A673 (cell line): ENCODE measurements at regions not wholly inside any gene's neighbourhood (a gene's known extent, or its start where the extent isn't known, plus 50 kb on each side); places are given as distances from the start of the nearest gene placed in this dataset.

Experiments
- BruUV-seq: library from RNA; stranded (reverse); fragments of 400-500 nt; replicated peaks from 2 replicates; lab custom pipeline; 2021; lab: Mats Ljungman, UMichigan
- CTCF ChIA-PET: fragments of 300-600 bp; sonication (Branson Sonifier 250); formaldehyde crosslinking; loops from one replicate; lab custom pipeline; 2022; ENCODE audit warnings: antibody characterized with exemption; lab: Charles Lee
- POLR2A ChIA-PET: fragments of 300-600 bp; sonication (Branson Sonifier 250); formaldehyde crosslinking; loops from one replicate; lab custom pipeline; 2022; ENCODE audit warnings: antibody characterized with exemption; ENCODE audit not compliant: low non-redundant PET; lab: Charles Lee
- DNase-seq: peaks from one replicate; pipeline ENCODE4 v3.0.0-alpha.2; 2015; ENCODE audit warnings: low spot score
- H3K27ac ChIP-seq: fragments of 200-600 bp; sonication (generic); 2 replicates; pipeline ENCODE4 v1.5.1; 2016; ENCODE audit warnings: mixed run types, low read depth, mild to moderate bottlenecking, mixed read lengths, antibody characterized with exemption, low read length; ENCODE audit not compliant: poor library complexity, severe bottlenecking
- H3K27me3 ChIP-seq: fragments of 200-600 bp; sonication (generic); replicated peaks from 2 replicates; pipeline ENCODE4 v1.6.1; 2017; ENCODE audit warnings: mixed run types, low read depth, mild to moderate bottlenecking, mixed read lengths, antibody characterized with exemption, low read length; ENCODE audit not compliant: insufficient read depth, poor library complexity
- H3K36me3 ChIP-seq: fragments of 200-600 bp; sonication (generic); 2 replicates; pipeline ENCODE4 v1.6.1; 2016; ENCODE audit warnings: mixed run types, mild to moderate bottlenecking, mixed read lengths, antibody characterized with exemption, low read length; ENCODE audit not compliant: insufficient read depth, poor library complexity, severe bottlenecking
- H3K4me1 ChIP-seq: fragments of 200-600 bp; sonication (generic); 2 replicates; pipeline ENCODE4 v1.6.1; 2017; ENCODE audit warnings: mixed run types, mild to moderate bottlenecking, mixed read lengths, antibody characterized with exemption, low read length; ENCODE audit not compliant: insufficient read depth, poor library complexity, severe bottlenecking
- H3K4me3 ChIP-seq: fragments of 200-600 bp; sonication (generic); 2 replicates; pipeline ENCODE4 v1.5.1; 2016; ENCODE audit warnings: low read depth, mixed run types, mild to moderate bottlenecking, mixed read lengths, low read length; ENCODE audit not compliant: poor library complexity, severe bottlenecking
- H3K9me3 ChIP-seq: fragments of 200-600 bp; sonication (generic); 2 replicates; pipeline ENCODE4 v1.6.1; 2016; ENCODE audit warnings: mixed run types, low read depth, mild to moderate bottlenecking, mixed read lengths, antibody characterized with exemption, low read length; ENCODE audit not compliant: poor library complexity, severe bottlenecking
- EZH2 ChIP-seq: fragments of 200-600 bp; sonication (generic); IDR thresholded peaks from 2 replicates; pipeline ENCODE4 v1.6.1; 2017; ENCODE audit warnings: borderline replicate concordance, low read depth, mild to moderate bottlenecking, mixed read lengths, antibody characterized with exemption, low read length; ENCODE audit not compliant: poor library complexity, severe bottlenecking
- intact Hi-C: fragments of 100-400 bp; cut with micrococcal nuclease; formaldehyde crosslinking; loops from one replicate; pipeline ENCODE4 v1.10.0; 2022; ENCODE audit not compliant: unreplicated experiment
- TF ChIP-seq, protein P1 (sequence below): fragments of 300-800, 200-600 bp; sonication (generic); conservative IDR thresholded peaks from 2 replicates; pipeline ENCODE4 v1.5.1; 2017; ENCODE audit warnings: low read depth, mild to moderate bottlenecking, antibody characterized with exemption, low read length, moderate library complexity, mixed read lengths

DNA sequence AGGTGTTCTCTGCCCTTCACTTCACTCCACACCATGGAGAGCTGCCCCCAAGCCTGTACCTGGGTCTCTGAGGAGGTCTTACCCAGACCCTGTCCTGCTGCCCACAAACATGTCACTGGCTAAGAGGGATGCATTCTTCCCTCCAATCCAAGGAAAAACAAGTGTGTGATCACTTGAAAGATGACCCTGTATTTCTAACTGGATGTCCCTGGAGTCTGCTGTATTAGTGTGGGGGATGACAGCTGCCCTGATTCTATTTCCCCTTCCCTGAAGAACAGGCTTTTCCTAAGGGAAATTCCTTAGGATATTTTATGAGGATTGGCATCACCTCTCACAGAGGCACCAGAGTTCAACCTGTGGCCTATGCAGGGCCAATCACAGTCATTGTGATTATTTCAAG is 55.0 kb upstream of the GATA2 start:
- no peak overlapping the region for H3K27ac ChIP-seq
- ChIA-PET CTCF (no interaction called here), POLR2A (no interaction called here)

DNA sequence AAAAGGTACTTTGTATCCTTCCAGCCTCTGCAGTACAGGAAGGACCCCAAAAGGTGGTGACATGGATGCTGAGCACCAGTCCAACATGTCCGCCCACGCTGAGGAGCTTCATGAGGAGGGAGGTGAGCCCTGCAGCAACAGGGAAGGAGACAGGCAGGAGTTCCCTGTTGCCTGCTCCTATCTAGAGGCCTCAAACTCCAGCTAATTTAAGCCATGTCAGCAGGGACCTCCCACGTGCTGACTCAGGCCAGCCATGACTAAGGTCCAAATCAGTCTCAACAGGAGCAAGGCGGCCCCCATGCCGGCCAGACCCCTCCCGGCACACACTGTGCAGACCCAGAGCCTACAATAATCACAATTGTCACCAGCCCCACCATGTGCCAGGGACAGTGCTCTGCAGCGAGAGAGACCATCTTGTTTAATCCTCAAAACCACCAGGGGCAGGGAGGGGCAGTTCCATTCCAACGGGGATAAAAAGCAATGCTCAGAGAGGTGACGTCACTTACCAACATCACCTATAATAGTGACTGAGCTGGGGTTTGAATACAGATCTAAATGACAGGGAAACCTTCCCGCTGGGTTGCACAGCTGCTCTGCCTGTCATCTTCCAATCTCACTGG is 54.5 kb upstream of the GATA2 start:
- CTCF ChIA-PET = no interaction called here
- Histone ChIP-seq H3K27ac (no peak overlapping the region), H3K4me1 (peaks cover 11% of the 10 kb centered on the region), H3K9me3 (peaks cover 5% of the 10 kb centered on the region), H3K27me3 (no peaks in the 10 kb centered on the region), H3K36me3 (no peaks in the 10 kb centered on the region), H3K4me3 (no peak overlapping the region)
- TF ChIP-seq, protein P1, sequence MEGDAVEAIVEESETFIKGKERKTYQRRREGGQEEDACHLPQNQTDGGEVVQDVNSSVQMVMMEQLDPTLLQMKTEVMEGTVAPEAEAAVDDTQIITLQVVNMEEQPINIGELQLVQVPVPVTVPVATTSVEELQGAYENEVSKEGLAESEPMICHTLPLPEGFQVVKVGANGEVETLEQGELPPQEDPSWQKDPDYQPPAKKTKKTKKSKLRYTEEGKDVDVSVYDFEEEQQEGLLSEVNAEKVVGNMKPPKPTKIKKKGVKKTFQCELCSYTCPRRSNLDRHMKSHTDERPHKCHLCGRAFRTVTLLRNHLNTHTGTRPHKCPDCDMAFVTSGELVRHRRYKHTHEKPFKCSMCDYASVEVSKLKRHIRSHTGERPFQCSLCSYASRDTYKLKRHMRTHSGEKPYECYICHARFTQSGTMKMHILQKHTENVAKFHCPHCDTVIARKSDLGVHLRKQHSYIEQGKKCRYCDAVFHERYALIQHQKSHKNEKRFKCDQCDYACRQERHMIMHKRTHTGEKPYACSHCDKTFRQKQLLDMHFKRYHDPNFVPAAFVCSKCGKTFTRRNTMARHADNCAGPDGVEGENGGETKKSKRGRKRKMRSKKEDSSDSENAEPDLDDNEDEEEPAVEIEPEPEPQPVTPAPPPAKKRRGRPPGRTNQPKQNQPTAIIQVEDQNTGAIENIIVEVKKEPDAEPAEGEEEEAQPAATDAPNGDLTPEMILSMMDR = no peak
- TF ChIP-seq EZH2 = no peak
- intact Hi-C loops = no loop called here
- POLR2A ChIA-PET = no interaction called here
- BruUV-seq = no TSS peak
- DNase-seq = no peak

More for the DNA sequence above, 55.0 kb upstream of the GATA2 start:
- DNase-seq = no peak
- no peaks in the 10 kb centered on the region for H3K36me3 ChIP-seq
- H3K27me3 ChIP-seq = no peaks in the 10 kb centered on the region
- peaks cover 5% of the 10 kb centered on the region for H3K9me3 ChIP-seq
- intact Hi-C loops = no loop called here
- H3K4me3 ChIP-seq = no peak overlapping the region
- TF ChIP-seq, protein P1 = no peak
- no peak for TF ChIP-seq EZH2
- no TSS peak for BruUV-seq
- peaks cover 11% of the 10 kb centered on the region for H3K4me1 ChIP-seq

DNA sequence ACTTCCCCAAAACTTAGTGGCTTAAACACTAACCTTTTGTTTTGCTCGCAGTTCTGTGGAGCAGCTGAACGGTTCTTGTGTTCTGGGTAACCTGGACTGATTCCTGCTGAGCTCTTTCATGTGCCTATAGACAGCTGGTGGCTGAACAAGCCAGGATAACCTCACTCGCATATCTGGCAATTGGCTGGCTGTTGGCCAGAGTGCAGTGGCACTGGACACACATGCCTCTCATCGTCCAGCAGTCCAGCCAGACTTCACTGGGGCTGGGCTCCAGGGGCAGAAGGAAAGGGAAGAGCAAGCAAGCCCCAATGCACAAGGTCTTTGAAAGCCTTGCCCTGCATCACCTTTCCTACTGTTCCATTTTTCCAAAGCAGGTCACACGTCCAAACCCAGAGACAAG is 53.6 kb upstream of the GATA2 start:
- no peak for DNase-seq
- H3K9me3 ChIP-seq = peaks cover 5% of the 10 kb centered on the region
- H3K4me1 ChIP-seq = peaks cover 11% of the 10 kb centered on the region
- no peak overlapping the region for H3K4me3 ChIP-seq
- no peaks in the 10 kb centered on the region for H3K36me3 ChIP-seq
- BruUV-seq = no TSS peak
- H3K27ac ChIP-seq = no peak overlapping the region
- ChIA-PET CTCF (no interaction called here), POLR2A (no interaction called here)
- intact Hi-C loops = no loop called here
- TF ChIP-seq, protein P1 = no peak
- no peak for TF ChIP-seq EZH2
- H3K27me3 ChIP-seq = no peaks in the 10 kb centered on the region
